HG03039 (cell line): ENCODE measurements at regions not wholly inside any gene's neighbourhood (a gene's known extent, or its start where the extent isn't known, plus 50 kb on each side); places are given as distances from the start of the nearest gene placed in this dataset.
A peak's percentile ranks its signal among the peaks of the same experiment; 100 is the strongest.

Experiments used
- ATAC-seq: cut with Tn5 transposase; IDR thresholded peaks from one replicate; pipeline ENCODE4 v1.9.1; 2021; ENCODE audit warnings: mild to moderate bottlenecking, moderate library complexity; ENCODE audit not compliant: unreplicated experiment

- ATAC-seq: no peak
Observed at GRCh38 chr2:61722800-61723199, 131.1 kb downstream of the FAM161A start.

DNA sequence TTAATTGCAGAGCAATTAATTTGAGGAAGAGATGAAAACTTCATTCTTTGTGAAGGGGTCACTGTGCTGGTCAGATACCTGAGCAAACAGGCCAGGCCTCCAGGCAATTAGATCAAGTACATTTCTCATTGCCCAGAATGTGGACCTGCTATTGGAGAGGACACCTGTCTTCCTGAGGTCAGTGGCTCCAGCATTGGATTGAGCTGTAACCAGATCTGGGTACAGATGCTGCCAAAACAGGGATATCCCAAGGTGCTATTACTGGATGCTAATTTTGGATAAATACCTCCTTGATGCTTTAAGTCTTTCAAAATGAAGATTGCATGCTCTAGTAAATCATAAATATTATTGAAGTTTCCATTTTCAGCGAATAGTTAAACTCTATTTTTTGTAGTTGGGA is 131.5 kb downstream of the FAM161A start:
- no peak for ATAC-seq

DNA sequence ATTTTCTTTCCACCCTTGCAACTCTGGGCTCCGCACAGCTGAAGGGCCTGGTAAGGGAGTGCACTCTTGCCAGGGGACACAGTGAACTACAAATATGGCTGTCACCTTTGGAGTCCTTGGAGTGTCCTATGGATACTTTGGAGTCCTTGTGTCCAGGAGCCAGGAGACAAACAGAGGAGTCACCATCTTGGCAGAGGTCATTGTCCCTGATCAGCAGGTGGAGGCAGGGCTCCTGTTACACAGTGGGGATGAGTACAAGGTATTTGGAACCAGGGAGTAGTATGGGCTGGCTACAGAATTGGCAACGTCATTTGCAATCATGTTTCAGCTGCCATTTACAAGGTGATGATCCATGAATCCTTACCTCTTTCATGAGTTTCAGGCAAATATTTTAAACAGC is 132.5 kb downstream of the FAM161A start:
- no peak for ATAC-seq

DNA sequence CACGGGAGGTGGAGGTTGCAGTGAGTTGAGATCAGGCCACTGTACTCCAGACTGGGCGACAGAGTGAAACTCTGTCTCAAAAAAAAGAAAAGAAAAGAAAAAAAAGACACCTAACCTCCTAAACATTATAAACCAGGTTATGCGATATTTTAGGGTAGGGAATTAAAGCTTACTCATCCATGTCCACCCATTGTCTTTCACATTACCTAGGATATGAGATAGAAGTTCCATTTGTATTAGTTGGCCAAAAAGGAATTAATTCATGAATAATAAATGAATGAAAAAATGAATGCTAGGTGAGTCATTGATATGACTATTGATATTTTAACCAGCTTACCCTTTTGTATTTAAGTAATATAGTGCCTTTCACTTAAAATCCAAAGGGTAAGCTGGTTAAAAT is 132.9 kb downstream of the FAM161A start:
- ATAC-seq: no peak

DNA sequence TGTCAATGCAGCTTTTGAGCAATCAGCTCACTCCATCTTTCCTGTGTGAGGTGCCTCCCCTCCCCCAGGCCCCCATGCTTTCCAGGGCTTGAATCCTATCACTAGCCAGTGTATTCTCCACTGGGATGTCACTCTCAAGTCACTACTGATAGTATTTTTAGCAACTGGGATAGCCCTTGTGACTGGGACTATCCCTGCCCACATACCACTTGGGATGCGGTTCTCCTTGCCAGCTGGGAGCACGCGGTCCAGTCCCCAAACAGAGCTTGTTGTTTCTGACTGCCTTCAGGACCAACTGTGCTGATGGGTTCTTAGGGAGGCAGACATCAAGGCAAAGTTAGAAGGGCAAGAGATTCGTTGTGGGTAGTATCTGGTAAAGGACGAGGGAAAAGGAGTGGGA is 134.9 kb downstream of the FAM161A start:
- no peak for ATAC-seq

GRCh38 chr2:61715506-61715905 is 138.4 kb downstream of the FAM161A start:
- no peak for ATAC-seq

GRCh38 chr2:61714210-61714609 is 139.7 kb downstream of the FAM161A start:
- no peak for ATAC-seq

DNA sequence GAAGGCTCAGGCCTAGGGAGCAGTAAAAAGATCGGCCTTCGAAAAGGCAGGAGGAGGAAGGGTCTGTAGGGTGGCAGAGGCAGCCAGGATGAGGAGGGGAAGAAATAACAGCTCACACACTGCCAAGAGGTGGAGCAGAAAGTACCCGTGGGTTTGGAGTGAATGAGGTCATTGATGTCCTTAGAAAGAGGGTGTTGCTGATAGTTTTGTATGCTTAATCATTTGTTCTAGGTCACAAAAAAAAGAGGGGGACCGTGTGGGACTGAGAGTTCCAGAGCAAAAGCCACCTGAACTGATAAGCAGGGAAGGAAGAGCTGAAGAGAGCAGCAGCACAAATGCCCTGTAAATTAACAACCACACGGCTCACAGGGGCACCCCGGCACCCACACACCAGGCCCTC is 140.4 kb downstream of the FAM161A start:
- ATAC-seq: no peak

DNA sequence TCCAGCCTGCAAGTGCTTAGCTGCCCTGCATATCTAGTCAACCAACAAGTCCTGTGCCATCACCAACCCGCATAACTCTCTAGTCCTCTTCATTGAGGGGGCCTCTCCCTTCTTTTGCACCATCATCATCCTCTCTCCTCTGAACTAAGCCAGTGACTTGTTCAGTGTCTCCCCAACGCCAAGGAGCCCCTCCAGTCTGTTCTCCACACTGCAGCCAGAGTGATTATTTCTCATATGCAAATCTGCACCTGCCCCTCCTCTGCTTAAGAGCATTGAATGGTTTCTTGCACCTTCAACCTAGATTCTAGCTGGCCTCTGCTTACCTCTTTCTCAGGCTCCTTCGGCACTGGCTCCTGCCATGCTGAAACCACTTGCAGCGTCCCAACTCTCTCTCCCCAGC is 141.8 kb downstream of the FAM161A start:
- no peak for ATAC-seq

DNA sequence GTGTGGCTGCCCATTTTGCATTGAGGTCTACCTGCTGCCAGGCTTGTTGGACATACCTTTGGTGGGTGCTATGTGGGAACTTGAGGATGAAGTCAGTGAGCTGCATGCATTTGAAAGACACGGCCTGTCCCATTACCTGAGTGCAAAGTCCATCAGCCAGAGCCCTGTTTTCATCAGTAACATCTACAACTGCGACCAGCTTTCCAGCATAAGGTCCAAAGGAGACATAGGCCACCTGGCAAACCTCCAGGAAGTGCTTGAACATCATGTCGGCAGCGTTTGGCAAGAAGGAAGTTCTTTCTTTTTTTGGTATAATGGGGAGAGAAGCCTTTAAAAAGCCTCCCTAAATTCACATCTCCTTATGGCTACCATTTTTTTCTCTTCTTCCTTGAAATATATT is 143.1 kb downstream of the FAM161A start:
- no peak for ATAC-seq

DNA sequence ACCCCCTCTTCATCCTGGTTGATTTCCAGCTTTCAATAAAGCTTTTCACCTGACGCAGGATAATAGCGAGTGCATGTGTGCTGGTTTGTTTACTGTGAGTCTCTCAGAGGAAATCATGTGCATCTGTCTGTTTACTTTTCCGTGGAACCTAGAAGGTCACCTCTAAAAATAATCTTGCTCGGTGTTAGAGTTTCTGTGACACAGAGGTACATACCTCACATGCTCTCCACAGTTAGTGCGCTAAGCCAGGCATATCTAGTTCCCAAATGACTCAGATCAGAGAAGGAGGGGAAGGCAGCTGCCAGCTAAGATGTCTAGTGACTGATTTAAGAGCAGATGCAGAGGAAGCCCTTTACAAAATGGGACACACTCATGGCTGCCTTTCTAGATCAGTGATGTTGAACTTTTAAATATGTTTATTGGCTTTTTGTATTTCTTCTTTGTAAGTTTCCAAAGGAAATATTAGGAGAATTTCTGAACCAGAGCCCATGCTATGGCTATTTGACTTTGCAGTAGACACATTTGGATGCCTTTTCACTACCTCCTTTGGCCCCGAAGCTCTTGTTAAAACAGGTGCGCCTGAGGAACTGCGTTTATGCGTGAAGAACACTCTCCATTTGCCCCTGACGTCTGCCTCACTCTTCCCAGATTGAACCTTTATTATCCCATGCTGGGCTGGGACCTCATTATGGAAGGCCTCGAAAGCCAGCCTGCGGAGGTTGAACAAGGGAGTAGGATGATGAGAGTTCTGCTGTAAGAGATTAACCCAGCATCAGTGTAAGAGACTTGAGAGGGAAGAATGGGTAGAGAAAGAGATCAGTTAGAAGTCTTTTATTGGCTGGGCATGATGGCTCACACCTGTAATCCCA is 145.6 kb downstream of the FAM161A start:
- peak; percentile 97 for ATAC-seq

DNA sequence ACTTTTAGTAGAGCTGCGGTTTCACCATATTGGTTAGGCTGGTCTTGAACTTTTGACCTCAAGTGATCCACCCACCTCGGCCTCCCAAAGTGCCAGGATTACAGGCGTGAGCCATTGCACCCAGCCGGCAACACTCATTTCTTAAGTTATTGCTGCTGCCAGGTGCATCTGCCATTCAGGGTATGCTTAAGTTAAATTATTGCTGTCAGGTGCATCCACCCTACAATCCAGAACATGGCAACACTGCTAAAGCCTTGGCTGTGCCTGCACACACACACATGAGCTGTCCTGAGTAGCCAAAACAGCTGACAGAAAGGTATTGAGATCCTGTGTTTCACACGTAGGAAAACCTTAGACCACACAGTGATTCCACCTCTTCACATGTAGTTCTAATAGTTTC is 148.2 kb downstream of the FAM161A start:
- ATAC-seq: no peak

- no peak for ATAC-seq
Observed at GRCh38 chr2:61704364-61704763, 149.5 kb downstream of the FAM161A start.

DNA sequence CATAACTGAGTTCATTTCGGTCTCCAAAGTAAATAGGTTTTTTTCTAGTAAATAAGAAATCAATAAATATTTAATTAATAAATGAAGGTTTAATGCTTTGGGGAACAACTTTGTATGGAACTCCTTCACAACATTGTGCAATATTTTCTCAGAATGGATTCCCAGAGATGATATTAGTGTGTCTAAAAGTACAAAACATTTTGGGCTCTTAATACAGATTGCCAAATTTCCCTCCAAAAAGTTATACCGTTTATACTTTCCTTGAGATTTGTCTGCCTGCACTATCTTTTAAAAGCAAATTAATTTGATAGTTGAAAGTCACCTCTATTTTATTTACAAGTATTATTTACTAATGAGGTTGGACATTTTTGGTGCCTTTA is 151.8 kb downstream of the FAM161A start:
- no peak for ATAC-seq

DNA sequence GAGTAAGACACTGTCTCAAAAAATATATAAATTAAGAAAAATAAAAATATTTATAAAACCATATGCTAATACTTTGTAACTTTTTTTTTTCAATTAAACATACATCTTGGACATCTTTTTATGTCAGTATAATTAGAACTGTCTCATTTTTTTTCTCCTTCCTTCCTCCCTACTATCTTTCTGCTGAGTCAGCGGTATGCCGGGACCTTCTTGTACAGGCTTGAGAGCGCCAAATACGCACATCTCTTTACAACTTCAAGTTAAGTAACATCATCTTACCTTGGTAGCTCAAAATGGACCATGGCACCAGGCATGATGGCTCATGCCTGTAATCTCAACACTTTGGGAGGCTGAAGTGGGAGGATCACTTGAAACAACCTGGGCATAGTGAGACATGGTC is 153.4 kb downstream of the FAM161A start:
- ATAC-seq: no peak

DNA sequence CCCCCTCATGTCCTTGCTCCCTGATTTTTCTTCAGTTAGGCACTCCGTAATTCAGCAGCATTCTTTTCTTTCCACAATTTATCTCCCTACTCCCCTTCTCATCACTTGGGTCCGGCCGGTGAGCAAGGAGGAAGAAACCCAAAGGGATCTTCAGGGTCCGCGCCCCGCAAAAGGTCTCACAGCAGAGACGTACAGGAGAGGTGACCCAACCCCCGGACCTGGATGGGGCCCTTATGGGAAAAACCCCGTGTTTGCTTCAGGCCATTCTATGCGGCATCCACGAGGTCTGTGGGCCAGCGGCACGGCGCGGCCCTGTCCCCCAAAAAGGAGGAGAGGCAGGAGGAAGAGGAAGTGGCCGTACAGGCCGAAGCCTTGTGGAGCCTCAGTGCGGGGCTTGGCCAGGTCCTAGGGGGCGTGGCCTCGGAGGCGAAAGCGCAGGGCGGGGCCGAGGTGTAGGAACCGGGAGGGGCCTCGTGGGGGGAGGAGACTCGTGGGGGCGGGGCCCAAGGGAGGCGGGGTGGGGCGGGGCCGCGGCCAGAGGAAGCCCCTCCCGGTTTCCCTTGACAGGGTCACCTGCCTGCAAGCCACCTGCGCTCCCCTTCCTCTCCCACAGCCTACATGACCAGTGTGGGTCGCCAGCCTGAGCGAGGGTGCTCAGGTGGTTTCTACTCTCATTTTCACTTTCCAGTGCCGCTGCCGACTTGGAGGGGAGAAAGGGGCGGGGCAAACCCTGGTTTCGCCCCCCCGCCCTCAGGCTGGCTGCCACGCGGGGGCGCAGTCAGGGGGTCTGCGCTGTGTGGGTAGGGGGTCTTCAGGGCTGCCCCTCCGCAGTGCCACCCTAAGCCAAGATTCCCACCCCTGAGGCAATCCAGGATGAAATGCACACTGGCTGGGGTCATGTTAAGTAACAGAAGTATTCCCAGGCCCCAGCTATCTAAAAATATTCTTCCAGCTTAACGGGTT is 156.4 kb upstream of the XPO1 start:
- ATAC-seq: peak; percentile 90

DNA sequence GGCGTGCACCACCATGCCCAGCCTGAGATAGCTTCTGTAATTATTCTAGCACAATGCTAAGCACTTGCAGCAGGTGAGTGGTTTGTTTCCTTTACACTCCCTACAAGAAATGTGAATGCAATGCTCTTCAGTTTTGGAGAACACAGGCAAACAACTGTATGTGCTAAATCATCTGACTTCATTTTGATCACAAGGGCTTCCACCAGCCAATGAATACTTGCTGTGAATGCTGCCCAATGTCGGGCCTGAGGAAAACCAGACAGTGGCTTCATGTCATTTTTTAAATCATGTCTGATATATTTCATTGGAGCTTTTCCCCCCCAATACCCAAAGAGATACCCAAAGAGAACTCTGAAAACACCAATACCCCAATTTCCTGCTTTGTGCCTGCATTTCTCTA is 155.6 kb upstream of the XPO1 start:
- no peak for ATAC-seq

DNA sequence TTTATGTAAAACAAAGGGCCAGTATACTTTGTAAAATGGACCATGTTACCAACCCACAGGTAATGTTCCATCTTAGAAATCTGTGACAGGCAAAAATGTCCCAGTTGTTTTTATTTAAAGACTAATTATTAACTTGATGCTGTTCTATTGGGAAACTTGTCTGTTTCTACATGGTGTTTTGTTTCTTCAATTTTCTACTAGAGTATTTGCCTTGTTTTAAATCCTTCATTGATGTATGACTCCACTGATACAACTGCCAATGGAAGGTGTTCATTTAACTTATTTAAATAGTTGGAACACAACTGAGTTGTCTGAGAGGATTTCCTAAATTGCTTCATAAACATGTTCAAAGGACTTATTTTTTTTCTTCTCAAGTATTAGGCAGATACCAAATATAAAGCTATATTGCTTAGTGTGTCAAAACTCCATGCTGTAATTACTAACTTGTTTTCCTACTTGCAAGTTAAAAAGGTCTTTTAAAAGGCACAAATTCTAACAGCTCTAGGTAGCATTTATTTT is 152.0 kb upstream of the XPO1 start:
- ATAC-seq: no peak

GRCh38 chr2:61689568-61689967 is 151.4 kb upstream of the XPO1 start:
- ATAC-seq: no peak

- ATAC-seq: no peak
Observed at GRCh38 chr2:61688369-61689334, 150.5 kb upstream of the XPO1 start.

DNA sequence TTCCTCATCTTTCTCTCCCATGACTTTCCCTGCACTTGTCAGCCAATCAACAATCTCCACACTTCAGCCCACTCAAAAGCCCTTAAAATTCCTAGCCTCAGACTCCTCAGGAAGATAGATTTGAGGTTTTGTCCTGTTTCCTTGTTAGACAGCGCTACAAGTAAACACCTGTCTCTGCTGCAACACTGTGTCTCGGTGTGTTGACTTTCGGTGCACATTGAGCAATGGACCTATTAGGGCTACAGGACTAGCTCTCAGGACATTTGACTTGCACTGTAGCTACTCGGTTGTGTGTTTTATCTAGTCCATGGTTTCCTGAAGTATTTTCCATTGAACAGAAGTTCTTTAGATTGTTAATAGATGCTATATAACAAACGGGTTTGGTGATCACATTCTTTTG is 140.9 kb upstream of the XPO1 start:
- ATAC-seq: no peak
